ENCODE measurements at regions not wholly inside any gene's neighbourhood (a gene's known extent, or its start where the extent isn't known, plus 50 kb on each side); places are given as distances from the start of the nearest gene placed in this dataset.

GRCh38 chr6:120935908-120936307 is 398.4 kb downstream of the TBC1D32 start:
- BruUV-seq (replicated peaks) = no TSS peak
- Histone ChIP-seq H3K4me2 (ENCODE audit: low read depth, low read length) (no peak overlapping the region), H3K27me3 (ENCODE audit: control insufficient read depth, insufficient read depth, low read length) (no peaks in the 10 kb centered on the region), H3K18ac (ENCODE audit: low read depth, low read length) (no peak overlapping the region), H2BK15ac (ENCODE audit: low read depth, low read length) (no peak overlapping the region), H3K36me3 (ENCODE audit: control insufficient read depth, insufficient read depth, low read length) (no peaks in the 10 kb centered on the region), H2AK5ac (ENCODE audit: low read depth, low read length) (no peak overlapping the region), H3K27ac (ENCODE audit: insufficient read depth, low read length) (no peak overlapping the region), H4K5ac (ENCODE audit: low read depth, low read length) (no peak overlapping the region), H2BK120ac (ENCODE audit: low read depth, low read length) (no peak overlapping the region), H2AK9ac (replicated peaks; ENCODE audit: low read depth, low read length, poor library complexity) (no peak overlapping the region), H2BK5ac (ENCODE audit: low read depth, low read length, poor library complexity, severe bottlenecking) (no peak overlapping the region), H3K9me3 (ENCODE audit: control insufficient read depth, insufficient read depth, low read length) (no peaks in the 10 kb centered on the region), H4K20me1 (ENCODE audit: insufficient read depth, low read length) (no peaks in the 10 kb centered on the region), H3K9ac (ENCODE audit: low read depth, low read length) (no peak overlapping the region), H3K4me3 (ENCODE audit: insufficient read depth, low read depth, low read length) (no peak overlapping the region), H2BK20ac (ENCODE audit: low read depth, low read length) (no peak overlapping the region), H4K8ac (ENCODE audit: low read depth in 2 of 2, low read length in 2 of 2) (no peak overlapping the region), H3K4ac (ENCODE audit: low read depth, low read length) (no peak overlapping the region), H3K79me1 (ENCODE audit: low read depth in 1 of 2, low read length in 2 of 2) (no peaks in the 10 kb centered on the region), H3K23ac (ENCODE audit: low read depth, low read length) (no peak overlapping the region), H3K9me1 (ENCODE audit: insufficient read depth, low read length) (no peaks in the 10 kb centered on the region), H2AFZ (replicated peaks; ENCODE audit: low read length, poor library complexity) (no peak overlapping the region), H4K91ac (ENCODE audit: insufficient read depth, low read depth, low read length) (no peak overlapping the region), H3K14ac (replicated peaks; ENCODE audit: low read depth, low read length) (no peak overlapping the region), H3K56ac (ENCODE audit: extremely low read depth, insufficient read depth, low read length) (no peak overlapping the region), H3K4me1 (ENCODE audit: control insufficient read depth, insufficient read depth, low read length) (no peaks in the 10 kb centered on the region)
- DNase-seq (no peak), ATAC-seq (ENCODE audit: low read depth) (no peak)
- intact Hi-C loops (cut with micrococcal nuclease) (no loop called here), dilution Hi-C loops (cut with HindIII; ENCODE audit: low sequenced_read_pairs, unreplicated experiment) (no loop called here), in situ Hi-C loops (cut with MboI; ENCODE audit: low sequenced_read_pairs) (no loop called here)
- TF ChIP-seq POLR2A (IDR thresholded peaks at IDR 0.05; ENCODE audit: low read depth, low read length) = no peak
- TF ChIP-seq NFE2L2 (IDR thresholded peaks at IDR 0.05; ENCODE audit: low read depth, low read length) = no peak
- TF ChIP-seq FOS (IDR thresholded peaks at IDR 0.05; ENCODE audit: low read depth, low read length) = no peak
- TF ChIP-seq RFX5 (IDR thresholded peaks at IDR 0.05; ENCODE audit: low read depth, low read length) = no peak
- TF ChIP-seq, protein P1, sequence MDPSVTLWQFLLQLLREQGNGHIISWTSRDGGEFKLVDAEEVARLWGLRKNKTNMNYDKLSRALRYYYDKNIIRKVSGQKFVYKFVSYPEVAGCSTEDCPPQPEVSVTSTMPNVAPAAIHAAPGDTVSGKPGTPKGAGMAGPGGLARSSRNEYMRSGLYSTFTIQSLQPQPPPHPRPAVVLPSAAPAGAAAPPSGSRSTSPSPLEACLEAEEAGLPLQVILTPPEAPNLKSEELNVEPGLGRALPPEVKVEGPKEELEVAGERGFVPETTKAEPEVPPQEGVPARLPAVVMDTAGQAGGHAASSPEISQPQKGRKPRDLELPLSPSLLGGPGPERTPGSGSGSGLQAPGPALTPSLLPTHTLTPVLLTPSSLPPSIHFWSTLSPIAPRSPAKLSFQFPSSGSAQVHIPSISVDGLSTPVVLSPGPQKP (IDR thresholded peaks at IDR 0.05; ENCODE audit: borderline replicate concordance, low read depth, low read length) = no peak
- no peak for TF ChIP-seq USF2 (IDR thresholded peaks at IDR 0.05; ENCODE audit: low read depth, low read length)
- no peak for TF ChIP-seq MAZ (IDR thresholded peaks at IDR 0.05; ENCODE audit: borderline replicate concordance, low read depth, low read length)
- TF ChIP-seq CTCF (conservative IDR thresholded peaks at IDR 0.05; ENCODE audit: low read depth, low read length) = no peak
- no peak for TF ChIP-seq RAD21 (IDR thresholded peaks at IDR 0.05; ENCODE audit: low read length)
- TF ChIP-seq BHLHE40 (IDR thresholded peaks at IDR 0.05; ENCODE audit: low read depth, low read length) = no peak
- no peak for TF ChIP-seq CHD1 (IDR thresholded peaks at IDR 0.05; ENCODE audit: low read depth, low read length)
- no peak for TF ChIP-seq RCOR1 (IDR thresholded peaks at IDR 0.05; ENCODE audit: insufficient replicate concordance, low read length)
- TF ChIP-seq MAFK (IDR thresholded peaks at IDR 0.05; ENCODE audit: low read depth, low read length) = no peak
- no peak for TF ChIP-seq MXI1 (IDR thresholded peaks at IDR 0.05; ENCODE audit: borderline replicate concordance, low read depth, low read length)
- no peak for TF ChIP-seq CEBPB (IDR thresholded peaks at IDR 0.05; ENCODE audit: low read depth, low read length)
- TF ChIP-seq SMC3 (IDR thresholded peaks at IDR 0.05; ENCODE audit: low read depth, low read length) = no peak
- CTCF ChIA-PET = no interaction called here
- POLR2A ChIA-PET (ENCODE audit: unreplicated experiment) = no interaction called here

All from IMR-90 (cell line).